ENCODE measurements at regions not wholly inside any gene's neighbourhood (a gene's known extent, or its start where the extent isn't known, plus 50 kb on each side); places are given as distances from the start of the nearest gene placed in this dataset.

DNA sequence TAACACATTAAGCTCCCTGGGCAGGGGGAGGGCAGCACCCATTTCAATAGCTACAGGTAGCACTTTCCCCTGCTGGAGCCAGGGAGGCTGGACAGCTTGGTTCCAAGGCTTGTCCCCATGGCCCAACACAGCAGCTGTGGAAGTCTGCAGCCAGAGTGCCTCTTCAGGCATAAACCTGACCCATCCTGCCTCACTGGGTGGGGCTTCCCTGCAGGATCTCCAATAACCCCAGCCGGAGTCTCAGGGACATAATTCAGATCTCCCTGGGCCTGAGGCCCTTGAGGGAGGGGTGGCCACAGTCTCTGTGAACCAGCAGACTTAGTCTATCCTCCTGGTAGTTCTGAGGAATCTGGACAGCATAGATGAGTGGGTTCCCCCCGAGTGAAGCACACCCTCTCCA is 1001.9 kb upstream of the CHAC2 start:
- Histone ChIP-seq H3K4me1 (ENCODE audit: control insufficient read depth in 2 of 2, insufficient read depth in 1 of 2, low read depth in 1 of 2, low read length in 2 of 2) (no peaks in the 10 kb centered on the region), H2AFZ (ENCODE audit: low read length) (no peak overlapping the region), H2AK5ac (ENCODE audit: low read depth, low read length) (no peak overlapping the region), H2BK5ac (ENCODE audit: low read length) (no peak overlapping the region), H3K79me1 (ENCODE audit: low read depth, low read length) (no peaks in the 10 kb centered on the region), H3K4me3 (ENCODE audit: low read length in 2 of 2) (no peak overlapping the region), H4K91ac (ENCODE audit: low read depth, low read length, poor library complexity) (no peak overlapping the region), H3K14ac (ENCODE audit: low read length) (no peak overlapping the region), H2BK15ac (ENCODE audit: low read length) (no peak overlapping the region), H3K4ac (ENCODE audit: low read length) (no peak overlapping the region), H3K9ac (ENCODE audit: low read depth, low read length, poor library complexity) (no peak overlapping the region), H4K8ac (ENCODE audit: low read depth, low read length) (no peak overlapping the region), H3K4me2 (ENCODE audit: insufficient read depth, low read length, poor library complexity, severe bottlenecking) (no peak overlapping the region), H3K23ac (ENCODE audit: low read depth, low read length, poor library complexity) (no peak overlapping the region), H3K27me3 (ENCODE audit: control insufficient read depth in 3 of 3, insufficient read depth in 3 of 3, low read depth in 1 of 3, low read length in 3 of 3) (no peaks in the 10 kb centered on the region), H3K9me3 (replicated peaks in 1 of 2; ENCODE audit: control insufficient read depth in 2 of 2, insufficient read depth in 1 of 2, low read depth in 1 of 2, low read length in 2 of 2) (no peaks in the 10 kb centered on the region), H2BK12ac (ENCODE audit: low read length) (no peak overlapping the region), H2BK120ac (ENCODE audit: low read depth, low read length) (no peak overlapping the region), H3K18ac (ENCODE audit: low read length) (peak overlapping the region; percentile 64), H3K27ac (replicated peaks; ENCODE audit: low read length) (no peak overlapping the region), H3K36me3 (replicated peaks in 1 of 2; ENCODE audit: control insufficient read depth in 2 of 2, insufficient read depth in 2 of 2, low read length in 2 of 2) (no peaks in the 10 kb centered on the region)
- DNase-seq (ENCODE audit: low spot score) = no peak
- WGBS, 2 donors (ENCODE audit: extremely low coverage in 2 of 2, insufficient read length in 2 of 2, insufficient replicate concordance in 1 of 2) = no CpG with 5 or more reads among the region's 2 CpGs

- H2AFZ ChIP-seq (ENCODE audit: low read length) = no peak overlapping the region
- no peak overlapping the region for H4K8ac ChIP-seq (ENCODE audit: low read depth, low read length)
- 100% methylated on average over 1 of the region's 3 CpGs; no CpG with 5 or more reads in 1 of the 2 donors for WGBS, 2 donors (ENCODE audit: extremely low coverage in 2 of 2, insufficient read length in 2 of 2, insufficient replicate concordance in 1 of 2)
- no peak overlapping the region for H4K91ac ChIP-seq (ENCODE audit: low read depth, low read length, poor library complexity)
- H3K14ac ChIP-seq (ENCODE audit: low read length) = no peak overlapping the region
- H3K9ac ChIP-seq (ENCODE audit: low read depth, low read length, poor library complexity) = no peak overlapping the region
- H3K18ac ChIP-seq (ENCODE audit: low read length) = no peak overlapping the region
- no peaks in the 10 kb centered on the region for H3K36me3 ChIP-seq (replicated peaks in 1 of 2; ENCODE audit: control insufficient read depth in 2 of 2, insufficient read depth in 2 of 2, low read length in 2 of 2)
- no peak overlapping the region for H2BK12ac ChIP-seq (ENCODE audit: low read length)
- H3K27ac ChIP-seq (replicated peaks; ENCODE audit: low read length) = no peak overlapping the region
- H3K4me1 ChIP-seq (ENCODE audit: control insufficient read depth in 2 of 2, insufficient read depth in 1 of 2, low read depth in 1 of 2, low read length in 2 of 2) = no peaks in the 10 kb centered on the region
- no peak overlapping the region for H3K23ac ChIP-seq (ENCODE audit: low read depth, low read length, poor library complexity)
- no peak overlapping the region for H3K4me3 ChIP-seq (ENCODE audit: low read length in 2 of 2)
- no peak for DNase-seq (ENCODE audit: low spot score)
- no peak overlapping the region for H3K4ac ChIP-seq (ENCODE audit: low read length)
- H2AK5ac ChIP-seq (ENCODE audit: low read depth, low read length) = no peak overlapping the region
- no peak overlapping the region for H3K4me2 ChIP-seq (ENCODE audit: insufficient read depth, low read length, poor library complexity, severe bottlenecking)
- H3K79me1 ChIP-seq (ENCODE audit: low read depth, low read length) = no peaks in the 10 kb centered on the region
- H2BK15ac ChIP-seq (ENCODE audit: low read length) = no peak overlapping the region
- H3K9me3 ChIP-seq (replicated peaks in 1 of 2; ENCODE audit: control insufficient read depth in 2 of 2, insufficient read depth in 1 of 2, low read depth in 1 of 2, low read length in 2 of 2) = peaks cover 0 to 1% of the 10 kb centered on the region in 2 donors
- no peaks in the 10 kb centered on the region for H3K27me3 ChIP-seq (ENCODE audit: control insufficient read depth in 3 of 3, insufficient read depth in 3 of 3, low read depth in 1 of 3, low read length in 3 of 3)
- H2BK5ac ChIP-seq (ENCODE audit: low read length) = no peak overlapping the region
- H2BK120ac ChIP-seq (ENCODE audit: low read depth, low read length) = no peak overlapping the region
These were observed 1017.8 kb upstream of the CHAC2 start for GRCh38 chr2:52749764-52750163.

GRCh38 chr2:52745144-52745543 is 1022.5 kb upstream of the CHAC2 start:
- Histone ChIP-seq H2AFZ (ENCODE audit: low read length) (no peak overlapping the region), H2AK5ac (ENCODE audit: low read depth, low read length) (no peak overlapping the region), H3K9me3 (replicated peaks in 1 of 2; ENCODE audit: control insufficient read depth in 2 of 2, insufficient read depth in 1 of 2, low read depth in 1 of 2, low read length in 2 of 2) (peaks cover 0 to 1% of the 10 kb centered on the region in 2 donors), H3K23ac (ENCODE audit: low read depth, low read length, poor library complexity) (no peak overlapping the region), H3K79me1 (ENCODE audit: low read depth, low read length) (no peaks in the 10 kb centered on the region), H2BK5ac (ENCODE audit: low read length) (no peak overlapping the region), H3K14ac (ENCODE audit: low read length) (no peak overlapping the region), H3K4me3 (ENCODE audit: low read length in 2 of 2) (no peak overlapping the region), H2BK12ac (ENCODE audit: low read length) (no peak overlapping the region), H2BK120ac (ENCODE audit: low read depth, low read length) (no peak overlapping the region), H3K27me3 (ENCODE audit: control insufficient read depth in 3 of 3, insufficient read depth in 3 of 3, low read depth in 1 of 3, low read length in 3 of 3) (no peaks in the 10 kb centered on the region), H2BK15ac (ENCODE audit: low read length) (no peak overlapping the region), H3K4ac (ENCODE audit: low read length) (no peak overlapping the region), H4K91ac (ENCODE audit: low read depth, low read length, poor library complexity) (no peak overlapping the region), H3K4me2 (ENCODE audit: insufficient read depth, low read length, poor library complexity, severe bottlenecking) (no peak overlapping the region), H3K27ac (replicated peaks; ENCODE audit: low read length) (no peak overlapping the region), H3K18ac (ENCODE audit: low read length) (no peak overlapping the region), H3K4me1 (ENCODE audit: control insufficient read depth in 2 of 2, insufficient read depth in 1 of 2, low read depth in 1 of 2, low read length in 2 of 2) (no peaks in the 10 kb centered on the region), H4K8ac (ENCODE audit: low read depth, low read length) (no peak overlapping the region), H3K36me3 (replicated peaks in 1 of 2; ENCODE audit: control insufficient read depth in 2 of 2, insufficient read depth in 2 of 2, low read length in 2 of 2) (no peaks in the 10 kb centered on the region), H3K9ac (ENCODE audit: low read depth, low read length, poor library complexity) (no peak overlapping the region)
- no peak for DNase-seq (ENCODE audit: low spot score)
- WGBS, 2 donors (ENCODE audit: extremely low coverage in 2 of 2, insufficient read length in 2 of 2, insufficient replicate concordance in 1 of 2) = no CpG with 5 or more reads among the region's 1 CpG

DNA sequence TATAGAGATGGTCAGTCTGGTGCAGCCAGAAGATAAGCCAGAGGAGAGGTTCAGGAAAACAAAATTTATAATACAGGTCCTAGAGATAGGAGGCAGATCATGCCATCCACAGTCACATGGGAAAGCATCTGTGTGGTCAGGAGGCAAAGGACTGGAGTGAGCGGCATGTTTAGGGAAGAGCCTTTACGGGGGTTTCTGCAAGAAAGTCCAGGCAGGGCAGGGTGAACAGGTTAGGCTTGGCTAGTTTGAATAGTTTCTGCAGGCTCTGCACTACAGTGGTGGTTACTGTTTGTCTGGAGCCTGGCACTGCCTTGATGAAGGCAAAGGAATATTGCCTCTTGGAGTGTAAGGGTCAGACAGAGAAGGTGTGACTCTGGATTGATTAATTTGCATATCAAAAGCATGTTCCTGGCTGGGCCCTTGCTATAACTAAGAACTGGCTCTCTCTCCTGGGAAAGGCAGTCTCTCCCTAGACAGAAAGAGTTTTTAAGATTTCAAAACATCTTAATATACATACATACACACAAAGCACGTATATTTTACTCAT is 1034.7 kb upstream of the CHAC2 start:
- Histone ChIP-seq H3K27me3 (ENCODE audit: control insufficient read depth in 3 of 3, insufficient read depth in 3 of 3, low read depth in 1 of 3, low read length in 3 of 3) (no peaks in the 10 kb centered on the region), H3K14ac (ENCODE audit: low read length) (no peak overlapping the region), H2BK12ac (ENCODE audit: low read length) (no peak overlapping the region), H3K4me3 (ENCODE audit: low read length in 2 of 2) (no peak overlapping the region), H3K9ac (ENCODE audit: low read depth, low read length, poor library complexity) (no peak overlapping the region), H3K4me2 (ENCODE audit: insufficient read depth, low read length, poor library complexity, severe bottlenecking) (no peak overlapping the region), H3K18ac (ENCODE audit: low read length) (no peak overlapping the region), H3K27ac (replicated peaks; ENCODE audit: low read length) (no peak overlapping the region), H3K79me1 (ENCODE audit: low read depth, low read length) (no peaks in the 10 kb centered on the region), H4K8ac (ENCODE audit: low read depth, low read length) (no peak overlapping the region), H2AFZ (ENCODE audit: low read length) (no peak overlapping the region), H2AK5ac (ENCODE audit: low read depth, low read length) (no peak overlapping the region), H3K36me3 (replicated peaks in 1 of 2; ENCODE audit: control insufficient read depth in 2 of 2, insufficient read depth in 2 of 2, low read length in 2 of 2) (no peaks in the 10 kb centered on the region), H2BK15ac (ENCODE audit: low read length) (no peak overlapping the region), H3K4ac (ENCODE audit: low read length) (no peak overlapping the region), H3K4me1 (ENCODE audit: control insufficient read depth in 2 of 2, insufficient read depth in 1 of 2, low read depth in 1 of 2, low read length in 2 of 2) (peaks cover 0 to 2% of the 10 kb centered on the region in 2 donors), H2BK120ac (ENCODE audit: low read depth, low read length) (no peak overlapping the region), H3K23ac (ENCODE audit: low read depth, low read length, poor library complexity) (no peak overlapping the region), H2BK5ac (ENCODE audit: low read length) (no peak overlapping the region), H4K91ac (ENCODE audit: low read depth, low read length, poor library complexity) (no peak overlapping the region), H3K9me3 (replicated peaks in 1 of 2; ENCODE audit: control insufficient read depth in 2 of 2, insufficient read depth in 1 of 2, low read depth in 1 of 2, low read length in 2 of 2) (no peaks in the 10 kb centered on the region)
- peak; percentile 5 for DNase-seq (ENCODE audit: low spot score)
- WGBS, 2 donors (ENCODE audit: extremely low coverage in 2 of 2, insufficient read length in 2 of 2, insufficient replicate concordance in 1 of 2) = no CpG with 5 or more reads among the region's 3 CpGs

Measured in neuronal stem cell (in vitro differentiated cells).